Fibroblast of villous mesenchyme (primary cell): ENCODE measurements at regions not wholly inside any gene's neighbourhood (a gene's known extent, or its start where the extent isn't known, plus 50 kb on each side); places are given as distances from the start of the nearest gene placed in this dataset.

ENCODE experiments used
- DNase-seq: peaks from one replicate; pipeline ENCODE4 v3.0.0-alpha.2; 2010; ENCODE audit warnings: low read depth
- H3K4me3 ChIP-seq: 2 replicates; pipeline ENCODE4 v1.5.1; 2011; ENCODE audit warnings: low read depth, mild to moderate bottlenecking, low read length
- TF ChIP-seq, protein P1 (sequence below): IDR thresholded peaks from 2 replicates; pipeline ENCODE4 v1.5.1; 2012; ENCODE audit warnings: low read depth, mild to moderate bottlenecking, low read length; ENCODE audit not compliant: insufficient read depth

GRCh38 chr2:138213624-138214023 lies 249.4 kb downstream of the HNMT start:
- TF ChIP-seq, protein P1, sequence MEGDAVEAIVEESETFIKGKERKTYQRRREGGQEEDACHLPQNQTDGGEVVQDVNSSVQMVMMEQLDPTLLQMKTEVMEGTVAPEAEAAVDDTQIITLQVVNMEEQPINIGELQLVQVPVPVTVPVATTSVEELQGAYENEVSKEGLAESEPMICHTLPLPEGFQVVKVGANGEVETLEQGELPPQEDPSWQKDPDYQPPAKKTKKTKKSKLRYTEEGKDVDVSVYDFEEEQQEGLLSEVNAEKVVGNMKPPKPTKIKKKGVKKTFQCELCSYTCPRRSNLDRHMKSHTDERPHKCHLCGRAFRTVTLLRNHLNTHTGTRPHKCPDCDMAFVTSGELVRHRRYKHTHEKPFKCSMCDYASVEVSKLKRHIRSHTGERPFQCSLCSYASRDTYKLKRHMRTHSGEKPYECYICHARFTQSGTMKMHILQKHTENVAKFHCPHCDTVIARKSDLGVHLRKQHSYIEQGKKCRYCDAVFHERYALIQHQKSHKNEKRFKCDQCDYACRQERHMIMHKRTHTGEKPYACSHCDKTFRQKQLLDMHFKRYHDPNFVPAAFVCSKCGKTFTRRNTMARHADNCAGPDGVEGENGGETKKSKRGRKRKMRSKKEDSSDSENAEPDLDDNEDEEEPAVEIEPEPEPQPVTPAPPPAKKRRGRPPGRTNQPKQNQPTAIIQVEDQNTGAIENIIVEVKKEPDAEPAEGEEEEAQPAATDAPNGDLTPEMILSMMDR, result no peak
- H3K4me3 ChIP-seq, result no peak overlapping the region
- no peak for DNase-seq

GRCh38 chr2:138215958-138216357 lies 251.7 kb downstream of the HNMT start:
- TF ChIP-seq, protein P1, result no peak
- no peak overlapping the region for H3K4me3 ChIP-seq
- DNase-seq, result no peak

DNA sequence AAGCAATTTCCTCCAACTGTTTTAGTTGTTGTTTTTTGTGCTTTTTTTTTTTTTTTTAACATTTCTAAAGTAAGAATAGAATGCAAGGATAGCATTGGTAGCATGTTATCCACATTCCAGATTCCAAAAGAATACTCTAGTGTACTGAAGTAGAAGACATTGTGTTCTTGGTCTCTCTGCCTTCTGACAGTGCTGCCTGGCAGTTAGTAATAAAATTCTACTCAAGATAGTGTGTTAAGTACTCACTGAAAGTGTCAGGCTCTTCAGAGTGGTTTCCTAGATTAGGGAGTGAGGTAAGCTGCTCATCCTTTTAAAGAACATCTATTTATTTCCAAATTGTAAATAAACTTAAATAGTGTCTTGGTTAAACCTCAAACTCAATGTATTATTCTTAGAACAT lies 253.7 kb downstream of the HNMT start:
- no peak for DNase-seq
- H3K4me3 ChIP-seq, result no peak overlapping the region
- TF ChIP-seq, protein P1, result no peak

DNA sequence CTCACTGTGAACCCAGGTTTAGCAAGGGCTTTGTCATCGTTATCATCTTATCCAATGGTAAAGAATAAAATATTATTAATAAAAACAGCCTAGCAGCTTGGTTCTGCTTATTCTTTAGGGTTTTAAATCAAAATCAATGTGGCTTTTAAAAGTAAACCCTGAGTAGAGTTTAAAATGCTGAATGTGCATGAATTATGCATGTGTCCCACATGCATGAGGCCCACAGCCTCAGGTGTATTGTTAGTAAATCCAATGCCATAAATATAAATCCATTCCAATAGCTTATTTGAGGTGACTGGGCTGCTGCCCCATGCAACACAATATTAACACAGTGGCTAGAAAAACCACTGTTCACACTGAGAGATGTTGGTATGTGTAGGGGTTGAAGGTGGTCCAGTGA lies 254.1 kb downstream of the HNMT start:
- DNase-seq, result no peak
- H3K4me3 ChIP-seq, result no peak overlapping the region
- TF ChIP-seq, protein P1, result no peak

DNA sequence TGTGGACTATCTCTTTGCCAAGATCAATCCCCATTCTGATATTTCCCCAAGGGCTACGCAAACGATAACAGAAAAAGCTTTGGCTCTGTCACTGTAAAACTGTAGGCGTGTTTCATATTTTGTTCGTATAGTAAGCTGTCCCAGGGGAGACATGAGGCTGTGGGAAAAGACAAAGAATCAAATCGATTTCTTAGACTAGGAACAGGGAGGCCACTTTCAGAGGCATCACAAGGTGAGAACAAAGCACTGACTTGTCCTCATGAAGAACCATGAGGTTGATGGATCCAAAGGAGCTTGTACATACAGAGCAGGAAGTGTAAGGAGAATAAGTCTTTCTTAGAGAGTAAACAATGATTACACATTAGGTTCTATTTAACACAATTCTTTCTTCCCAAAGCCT lies 255.7 kb downstream of the HNMT start:
- DNase-seq, result no peak
- TF ChIP-seq, protein P1, result no peak
- no peak overlapping the region for H3K4me3 ChIP-seq

DNA sequence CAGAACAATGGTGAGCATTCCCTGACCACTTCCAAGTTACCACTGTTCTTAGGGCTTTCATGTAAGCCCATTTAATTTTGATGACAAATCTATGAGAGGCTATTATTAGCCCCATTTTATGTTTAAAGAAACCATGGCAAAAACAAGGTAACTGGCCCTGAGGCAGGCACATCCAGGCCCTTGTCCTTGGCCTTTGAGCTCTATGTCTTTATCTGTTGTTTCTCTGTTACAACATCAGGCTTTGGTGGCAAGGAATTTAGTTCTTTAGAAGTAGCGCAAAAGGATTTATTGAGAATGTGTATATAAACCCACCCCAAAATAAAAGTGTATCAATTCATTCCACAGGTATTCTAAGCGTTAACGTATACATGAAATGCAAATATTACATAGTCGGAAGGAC lies 257.1 kb downstream of the HNMT start:
- DNase-seq, result no peak
- no peak overlapping the region for H3K4me3 ChIP-seq
- TF ChIP-seq, protein P1, result no peak

DNA sequence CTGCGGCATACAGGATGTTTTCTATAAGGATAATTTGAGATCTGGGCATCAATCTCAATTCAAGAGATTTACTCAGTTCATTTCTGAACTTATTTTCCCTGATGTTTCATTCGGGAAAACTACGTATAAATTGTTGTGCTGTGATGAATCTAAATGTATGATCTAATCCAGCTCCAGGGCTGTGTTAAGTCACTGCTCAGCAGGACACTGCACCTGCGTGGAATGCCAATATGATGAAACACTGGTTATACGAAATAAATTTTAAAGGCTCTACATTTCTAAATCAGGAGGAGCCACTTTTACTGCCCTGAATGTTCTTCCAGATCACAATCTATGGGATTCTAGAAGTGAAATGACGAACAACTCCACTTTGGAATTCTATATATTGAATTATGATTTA lies 259.0 kb downstream of the HNMT start:
- no peak overlapping the region for H3K4me3 ChIP-seq
- TF ChIP-seq, protein P1, result no peak
- DNase-seq, result no peak
